ENCODE measurements at regions not wholly inside any gene's neighbourhood (a gene's known extent, or its start where the extent isn't known, plus 50 kb on each side); places are given as distances from the start of the nearest gene placed in this dataset.

DNA sequence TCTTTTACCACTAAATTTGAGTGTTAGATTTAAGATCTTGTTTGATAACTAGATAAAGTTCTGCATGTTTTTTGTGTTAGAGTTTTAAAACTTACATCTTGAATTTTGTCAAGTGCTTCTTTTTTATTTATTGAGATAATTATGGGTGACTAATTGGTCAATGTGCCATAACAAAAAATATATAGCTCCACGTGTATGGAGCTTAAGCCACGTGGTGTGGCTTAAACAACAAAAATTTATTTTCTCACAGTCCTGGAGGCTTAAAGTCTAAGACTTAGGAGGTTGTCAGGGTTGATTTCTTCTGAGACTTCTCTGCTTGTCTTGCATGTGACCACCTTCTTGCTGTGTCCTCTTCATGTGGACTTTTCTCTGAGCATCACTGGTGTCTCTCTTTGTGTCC, 1425.2 kb downstream of the CDY2B start:
- no peak overlapping the region for H3K4me3 Mint-ChIP-seq
- ATAC-seq, result no peak
- peaks cover 11% of the 10 kb centered on the region for H3K4me1 Mint-ChIP-seq
- TF ChIP-seq NFATC4 (CRISPR knock-in tag; IDR thresholded peaks at IDR 0.05), result no peak
- TF ChIP-seq ATF6 (CRISPR knock-in tag; IDR thresholded peaks at IDR 0.05), result no peak
- TF ChIP-seq STAT6 (CRISPR knock-in tag; conservative IDR thresholded peaks at IDR 0.05; ENCODE audit: low read depth), result no peak
- no peak for TF ChIP-seq ZNF121 (CRISPR knock-in tag; IDR thresholded peaks at IDR 0.05)
- TF ChIP-seq IRF2 (CRISPR knock-in tag; IDR thresholded peaks at IDR 0.05; ENCODE audit: borderline replicate concordance, low read depth), result no peak
- no peak for TF ChIP-seq ZNF219 (CRISPR knock-in tag; IDR thresholded peaks at IDR 0.05; ENCODE audit: borderline replicate concordance)
- TF ChIP-seq, protein P1, sequence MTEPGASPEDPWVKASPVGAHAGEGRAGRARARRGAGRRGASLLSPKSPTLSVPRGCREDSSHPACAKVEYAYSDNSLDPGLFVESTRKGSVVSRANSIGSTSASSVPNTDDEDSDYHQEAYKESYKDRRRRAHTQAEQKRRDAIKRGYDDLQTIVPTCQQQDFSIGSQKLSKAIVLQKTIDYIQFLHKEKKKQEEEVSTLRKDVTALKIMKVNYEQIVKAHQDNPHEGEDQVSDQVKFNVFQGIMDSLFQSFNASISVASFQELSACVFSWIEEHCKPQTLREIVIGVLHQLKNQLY (CRISPR knock-in tag; IDR thresholded peaks at IDR 0.05), result no peak
- TF ChIP-seq, protein P2, sequence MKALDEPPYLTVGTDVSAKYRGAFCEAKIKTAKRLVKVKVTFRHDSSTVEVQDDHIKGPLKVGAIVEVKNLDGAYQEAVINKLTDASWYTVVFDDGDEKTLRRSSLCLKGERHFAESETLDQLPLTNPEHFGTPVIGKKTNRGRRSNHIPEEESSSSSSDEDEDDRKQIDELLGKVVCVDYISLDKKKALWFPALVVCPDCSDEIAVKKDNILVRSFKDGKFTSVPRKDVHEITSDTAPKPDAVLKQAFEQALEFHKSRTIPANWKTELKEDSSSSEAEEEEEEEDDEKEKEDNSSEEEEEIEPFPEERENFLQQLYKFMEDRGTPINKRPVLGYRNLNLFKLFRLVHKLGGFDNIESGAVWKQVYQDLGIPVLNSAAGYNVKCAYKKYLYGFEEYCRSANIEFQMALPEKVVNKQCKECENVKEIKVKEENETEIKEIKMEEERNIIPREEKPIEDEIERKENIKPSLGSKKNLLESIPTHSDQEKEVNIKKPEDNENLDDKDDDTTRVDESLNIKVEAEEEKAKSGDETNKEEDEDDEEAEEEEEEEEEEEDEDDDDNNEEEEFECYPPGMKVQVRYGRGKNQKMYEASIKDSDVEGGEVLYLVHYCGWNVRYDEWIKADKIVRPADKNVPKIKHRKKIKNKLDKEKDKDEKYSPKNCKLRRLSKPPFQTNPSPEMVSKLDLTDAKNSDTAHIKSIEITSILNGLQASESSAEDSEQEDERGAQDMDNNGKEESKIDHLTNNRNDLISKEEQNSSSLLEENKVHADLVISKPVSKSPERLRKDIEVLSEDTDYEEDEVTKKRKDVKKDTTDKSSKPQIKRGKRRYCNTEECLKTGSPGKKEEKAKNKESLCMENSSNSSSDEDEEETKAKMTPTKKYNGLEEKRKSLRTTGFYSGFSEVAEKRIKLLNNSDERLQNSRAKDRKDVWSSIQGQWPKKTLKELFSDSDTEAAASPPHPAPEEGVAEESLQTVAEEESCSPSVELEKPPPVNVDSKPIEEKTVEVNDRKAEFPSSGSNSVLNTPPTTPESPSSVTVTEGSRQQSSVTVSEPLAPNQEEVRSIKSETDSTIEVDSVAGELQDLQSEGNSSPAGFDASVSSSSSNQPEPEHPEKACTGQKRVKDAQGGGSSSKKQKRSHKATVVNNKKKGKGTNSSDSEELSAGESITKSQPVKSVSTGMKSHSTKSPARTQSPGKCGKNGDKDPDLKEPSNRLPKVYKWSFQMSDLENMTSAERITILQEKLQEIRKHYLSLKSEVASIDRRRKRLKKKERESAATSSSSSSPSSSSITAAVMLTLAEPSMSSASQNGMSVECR (CRISPR knock-in tag; IDR thresholded peaks at IDR 0.05; ENCODE audit: borderline replicate concordance), result no peak
- no peaks in the 10 kb centered on the region for H3K9me3 Mint-ChIP-seq
- ChIA-PET CTCF (no interaction called here), POLR2A (no interaction called here)
- H3K27ac Mint-ChIP-seq, result no peak overlapping the region
- no peaks in the 10 kb centered on the region for H3K27me3 Mint-ChIP-seq (ENCODE audit: low read depth)
- DNase-seq (ENCODE audit: low spot score), result no peak
- H3K36me3 Mint-ChIP-seq, result no peaks in the 10 kb centered on the region

DNA sequence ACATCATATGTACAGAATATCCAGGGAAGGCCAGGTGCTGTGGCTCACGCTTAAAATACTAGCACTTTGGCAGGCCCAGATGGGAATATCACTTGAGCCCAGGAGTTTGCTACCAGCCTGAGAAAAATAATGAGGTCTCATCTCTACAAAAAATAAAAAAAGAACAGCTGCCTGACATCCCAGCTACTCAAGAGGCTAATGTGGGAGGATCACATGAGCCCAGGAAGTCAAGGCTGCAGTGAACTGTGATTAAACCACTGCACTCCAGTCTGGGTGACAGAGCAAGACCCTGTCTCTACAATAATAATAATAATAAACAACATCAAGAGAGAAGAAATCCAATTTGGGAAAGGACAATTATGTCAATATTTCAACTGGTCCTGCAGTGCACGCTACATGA, 1433.9 kb downstream of the CDY2B start:
- H3K27me3 Mint-ChIP-seq (ENCODE audit: low read depth), result no peaks in the 10 kb centered on the region
- no peaks in the 10 kb centered on the region for H3K9me3 Mint-ChIP-seq
- POLR2A ChIA-PET, result no interaction called here
- H3K4me3 Mint-ChIP-seq, result no peak overlapping the region
- no peaks in the 10 kb centered on the region for H3K36me3 Mint-ChIP-seq
- CTCF ChIA-PET, result no interaction called here
- DNase-seq (ENCODE audit: low spot score) (no peak), ATAC-seq (no peak)
- H3K27ac Mint-ChIP-seq, result no peak overlapping the region
- H3K4me1 Mint-ChIP-seq, result no peaks in the 10 kb centered on the region
- TF ChIP-seq, protein P3, sequence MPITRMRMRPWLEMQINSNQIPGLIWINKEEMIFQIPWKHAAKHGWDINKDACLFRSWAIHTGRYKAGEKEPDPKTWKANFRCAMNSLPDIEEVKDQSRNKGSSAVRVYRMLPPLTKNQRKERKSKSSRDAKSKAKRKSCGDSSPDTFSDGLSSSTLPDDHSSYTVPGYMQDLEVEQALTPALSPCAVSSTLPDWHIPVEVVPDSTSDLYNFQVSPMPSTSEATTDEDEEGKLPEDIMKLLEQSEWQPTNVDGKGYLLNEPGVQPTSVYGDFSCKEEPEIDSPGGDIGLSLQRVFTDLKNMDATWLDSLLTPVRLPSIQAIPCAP (CRISPR knock-in tag; IDR thresholded peaks at IDR 0.05), result no peak
- TF ChIP-seq ZNF671 (CRISPR knock-in tag; IDR thresholded peaks at IDR 0.05) (no peak), MAX (CRISPR knock-in tag; IDR thresholded peaks at IDR 0.05) (no peak), FOXP4 (CRISPR knock-in tag; IDR thresholded peaks at IDR 0.05) (no peak), ESRRA (CRISPR knock-in tag; IDR thresholded peaks at IDR 0.05; ENCODE audit: borderline replicate concordance) (no peak), ZMAT4 (CRISPR knock-in tag; IDR thresholded peaks at IDR 0.05) (no peak), NR2C2 (CRISPR knock-in tag; IDR thresholded peaks at IDR 0.05) (no peak), CREM (CRISPR knock-in tag; IDR thresholded peaks at IDR 0.05) (no peak), TP53 (CRISPR knock-in tag; IDR thresholded peaks at IDR 0.05) (no peak)
- TF ChIP-seq, protein P4, sequence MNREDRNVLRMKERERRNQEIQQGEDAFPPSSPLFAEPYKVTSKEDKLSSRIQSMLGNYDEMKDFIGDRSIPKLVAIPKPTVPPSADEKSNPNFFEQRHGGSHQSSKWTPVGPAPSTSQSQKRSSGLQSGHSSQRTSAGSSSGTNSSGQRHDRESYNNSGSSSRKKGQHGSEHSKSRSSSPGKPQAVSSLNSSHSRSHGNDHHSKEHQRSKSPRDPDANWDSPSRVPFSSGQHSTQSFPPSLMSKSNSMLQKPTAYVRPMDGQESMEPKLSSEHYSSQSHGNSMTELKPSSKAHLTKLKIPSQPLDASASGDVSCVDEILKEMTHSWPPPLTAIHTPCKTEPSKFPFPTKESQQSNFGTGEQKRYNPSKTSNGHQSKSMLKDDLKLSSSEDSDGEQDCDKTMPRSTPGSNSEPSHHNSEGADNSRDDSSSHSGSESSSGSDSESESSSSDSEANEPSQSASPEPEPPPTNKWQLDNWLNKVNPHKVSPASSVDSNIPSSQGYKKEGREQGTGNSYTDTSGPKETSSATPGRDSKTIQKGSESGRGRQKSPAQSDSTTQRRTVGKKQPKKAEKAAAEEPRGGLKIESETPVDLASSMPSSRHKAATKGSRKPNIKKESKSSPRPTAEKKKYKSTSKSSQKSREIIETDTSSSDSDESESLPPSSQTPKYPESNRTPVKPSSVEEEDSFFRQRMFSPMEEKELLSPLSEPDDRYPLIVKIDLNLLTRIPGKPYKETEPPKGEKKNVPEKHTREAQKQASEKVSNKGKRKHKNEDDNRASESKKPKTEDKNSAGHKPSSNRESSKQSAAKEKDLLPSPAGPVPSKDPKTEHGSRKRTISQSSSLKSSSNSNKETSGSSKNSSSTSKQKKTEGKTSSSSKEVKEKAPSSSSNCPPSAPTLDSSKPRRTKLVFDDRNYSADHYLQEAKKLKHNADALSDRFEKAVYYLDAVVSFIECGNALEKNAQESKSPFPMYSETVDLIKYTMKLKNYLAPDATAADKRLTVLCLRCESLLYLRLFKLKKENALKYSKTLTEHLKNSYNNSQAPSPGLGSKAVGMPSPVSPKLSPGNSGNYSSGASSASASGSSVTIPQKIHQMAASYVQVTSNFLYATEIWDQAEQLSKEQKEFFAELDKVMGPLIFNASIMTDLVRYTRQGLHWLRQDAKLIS (CRISPR knock-in tag; IDR thresholded peaks at IDR 0.05; ENCODE audit: borderline replicate concordance), result no peak
